ENCODE measurements at regions not wholly inside any gene's neighbourhood (a gene's known extent, or its start where the extent isn't known, plus 50 kb on each side); places are given as distances from the start of the nearest gene placed in this dataset.

DNA sequence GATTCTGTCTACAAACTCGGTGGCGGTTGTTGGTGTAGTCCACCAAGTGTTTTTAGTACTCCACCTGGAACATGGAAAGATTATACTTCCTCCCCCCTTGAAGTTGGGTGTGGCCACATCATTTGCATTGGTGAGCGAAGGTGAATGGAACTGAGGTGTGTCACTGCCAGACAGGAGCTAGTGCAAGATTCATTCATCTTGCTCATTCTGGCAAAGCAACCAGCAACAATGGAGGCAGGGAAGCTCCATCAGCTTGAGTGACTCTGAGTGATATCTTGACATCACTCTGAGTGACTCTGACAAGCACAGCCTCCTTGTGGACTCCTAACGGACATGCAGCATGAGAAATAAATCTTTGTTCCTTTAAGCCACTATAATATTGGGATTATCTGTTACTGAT, 54.7 kb upstream of the SLC1A4 start:
- ChIA-PET CTCF (ENCODE audit: partially characterized antibody) (no interaction called here), POLR2A (ENCODE audit: partially characterized antibody) (no interaction called here)
- no peak overlapping the region for H2BK20ac ChIP-seq (ENCODE audit: low read length)
- H2BK5ac ChIP-seq (ENCODE audit: low read depth, low read length), result no peak overlapping the region
- H3K27ac ChIP-seq (ENCODE audit: low read depth, low read length), result no peak overlapping the region
- H4K5ac ChIP-seq (ENCODE audit: insufficient read length, low read depth, low read length), result no peak overlapping the region
- no peak overlapping the region for H2AFZ ChIP-seq (ENCODE audit: low read length)
- no peak overlapping the region for H3K18ac ChIP-seq (ENCODE audit: extremely low read depth, low read length)
- H3K79me1 ChIP-seq (ENCODE audit: low read depth, low read length), result no peaks in the 10 kb centered on the region
- no peak overlapping the region for H3K14ac ChIP-seq (ENCODE audit: insufficient read length)
- no peak overlapping the region for H2AK5ac ChIP-seq (ENCODE audit: low read depth, low read length)
- 83% methylated on average over 4 of the region's 4 CpGs; no CpG with 5 or more reads in 1 of the 2 experiments for WGBS, 2 experiments (ENCODE audit: extremely low coverage in 1 of 2, insufficient coverage in 1 of 2, insufficient read length in 1 of 2, insufficient replicate concordance in 2 of 2, low coverage in 1 of 2, low lambda C conversion rate in 2 of 2, missing lambda C conversion rate in 1 of 2)
- H2BK12ac ChIP-seq (ENCODE audit: low read depth, low read length), result no peak overlapping the region
- H3K4ac ChIP-seq (replicated peaks; ENCODE audit: insufficient read length, low read depth, low read length), result no peak overlapping the region
- no peaks in the 10 kb centered on the region for H4K20me1 ChIP-seq (replicated peaks in 1 of 2; ENCODE audit: control insufficient read depth in 1 of 2, insufficient read depth in 2 of 2, low read length in 2 of 2)
- no peak overlapping the region for H3K23ac ChIP-seq (ENCODE audit: insufficient read length)
- H4K8ac ChIP-seq (ENCODE audit: extremely low read depth, insufficient read depth, low read length), result no peak overlapping the region
- peaks cover 0 to 5% (median 3%) of the 10 kb centered on the region in 4 experiments; a peak in 4 of 7 replicates for H3K4me1 ChIP-seq (replicated peaks in 1 of 4; ENCODE audit: control insufficient read depth in 3 of 4, insufficient read depth in 4 of 4, low read length in 3 of 4)
- no peak overlapping the region for H2BK15ac ChIP-seq (ENCODE audit: low read length)
- peaks cover 0 to 3% of the 10 kb centered on the region in 2 experiments; a peak in 1 of 4 replicates for H3K9me3 ChIP-seq (ENCODE audit: insufficient read depth in 2 of 2, low read depth in 1 of 2, low read length in 1 of 2)
- H3K36me3 ChIP-seq (ENCODE audit: control insufficient read depth in 2 of 4, insufficient read depth in 4 of 4, low read length in 3 of 4), result no peaks in the 10 kb centered on the region
- no peak overlapping the region for H3K4me2 ChIP-seq (ENCODE audit: insufficient read depth in 1 of 2, low read depth in 2 of 2, low read length in 2 of 2)
- H3K79me2 ChIP-seq (ENCODE audit: control insufficient read depth in 1 of 2, insufficient read depth in 2 of 2, low read length in 2 of 2), result no peaks in the 10 kb centered on the region
- FAIRE-seq, result no peak
- H4K91ac ChIP-seq (replicated peaks; ENCODE audit: insufficient read length, low read length), result no peak overlapping the region
- no peak overlapping the region for H3K9ac ChIP-seq (replicated peaks in 1 of 4; ENCODE audit: extremely low read depth in 1 of 4, low read depth in 3 of 4, low read length in 3 of 4)
- DNase-seq (ENCODE audit: low read depth in 1 of 2, low spot score in 2 of 2), result no peak
- no peak overlapping the region for H3K4me3 ChIP-seq (ENCODE audit: extremely low read depth in 1 of 4, insufficient read depth in 2 of 4, low read depth in 3 of 4, low read length in 4 of 4)
- H2BK120ac ChIP-seq (replicated peaks; ENCODE audit: low read depth, low read length), result no peak overlapping the region
- H3K23me2 ChIP-seq (ENCODE audit: low read depth, low read length), result no peaks in the 10 kb centered on the region; the same call in 1 of the 2 replicates
- no peaks in the 10 kb centered on the region for H3K27me3 ChIP-seq (replicated peaks in 1 of 4; ENCODE audit: control insufficient read depth in 3 of 4, extremely low read depth in 1 of 4, insufficient read depth in 3 of 4, low read length in 3 of 4)
- no peak overlapping the region for H3K56ac ChIP-seq (replicated peaks; ENCODE audit: insufficient read length, low read depth, low read length)
- TF ChIP-seq PHF8 (conservative IDR thresholded peaks at IDR 0.05; ENCODE audit: low read depth, low read length), result no peak

Measured in H1 (cell line).